ENCODE measurements at regions not wholly inside any gene's neighbourhood (a gene's known extent, or its start where the extent isn't known, plus 50 kb on each side); places are given as distances from the start of the nearest gene placed in this dataset.

DNA sequence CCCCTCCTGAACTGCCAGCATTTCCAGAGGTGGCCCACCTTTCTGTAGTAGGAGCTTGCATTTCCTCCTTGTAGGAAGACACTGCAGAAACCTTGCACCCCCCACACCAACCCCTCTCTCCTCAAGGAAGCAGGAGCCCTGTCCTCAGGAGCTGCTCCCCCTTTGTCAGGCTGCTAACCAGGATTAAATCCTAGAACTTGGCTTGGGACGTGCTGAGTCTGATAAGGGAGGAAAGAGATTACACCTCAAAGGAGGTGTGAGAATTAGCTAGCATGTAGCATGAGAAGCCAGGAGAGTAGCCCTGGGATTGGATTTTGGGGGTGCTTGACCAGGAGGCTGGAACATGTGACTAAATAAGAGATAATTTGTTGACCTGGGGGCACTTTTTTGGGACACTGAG is 119.8 kb upstream of the ALDH1B1 start:
- no peak for DNase-seq (ENCODE audit: low read depth)
- H3K36me3 ChIP-seq (ENCODE audit: control insufficient read depth, insufficient read depth, low read length): no peaks in the 10 kb centered on the region
- peaks cover 4% of the 10 kb centered on the region for H3K27me3 ChIP-seq (ENCODE audit: control insufficient read depth, insufficient read depth, low read length)
- no peak for TF ChIP-seq CTCF (IDR thresholded peaks at IDR 0.05; ENCODE audit: insufficient read depth, low read length, poor library complexity, severe bottlenecking)
- H3K4me3 ChIP-seq (ENCODE audit: low read depth, low read length): no peak overlapping the region

GRCh38 chr9:38271666-38272241 is 120.7 kb upstream of the ALDH1B1 start:
- Histone ChIP-seq H3K36me3 (ENCODE audit: control insufficient read depth, insufficient read depth, low read length) (no peaks in the 10 kb centered on the region), H3K27me3 (ENCODE audit: control insufficient read depth, insufficient read depth, low read length) (peaks cover 4% of the 10 kb centered on the region), H3K4me3 (ENCODE audit: low read depth, low read length) (no peak overlapping the region)
- no peak for TF ChIP-seq CTCF (IDR thresholded peaks at IDR 0.05; ENCODE audit: insufficient read depth, low read length, poor library complexity, severe bottlenecking)
- no peak for DNase-seq (ENCODE audit: low read depth)

DNA sequence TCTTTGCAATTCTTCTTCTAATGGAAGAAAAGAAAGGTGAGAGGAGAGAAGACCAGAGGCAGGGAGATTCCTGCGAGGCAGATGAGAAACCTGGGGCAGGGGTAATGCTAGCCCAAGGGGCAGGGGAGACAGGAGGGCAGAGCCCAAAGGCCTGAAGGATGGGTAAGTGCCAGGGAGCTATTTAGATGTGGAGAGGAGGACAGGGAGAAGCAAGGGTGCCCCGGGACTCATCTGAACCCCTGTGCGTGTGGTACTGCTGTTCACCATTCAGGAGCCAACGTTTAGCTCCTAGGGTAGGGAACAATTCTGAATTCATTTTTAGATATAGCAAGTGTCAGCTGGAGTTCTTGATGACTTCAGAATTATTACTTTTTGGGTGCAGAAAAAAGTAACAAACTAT is 122.7 kb upstream of the ALDH1B1 start:
- H3K27me3 ChIP-seq (ENCODE audit: control insufficient read depth, insufficient read depth, low read length): peaks cover 4% of the 10 kb centered on the region
- no peaks in the 10 kb centered on the region for H3K36me3 ChIP-seq (ENCODE audit: control insufficient read depth, insufficient read depth, low read length)
- no peak for DNase-seq (ENCODE audit: low read depth)
- TF ChIP-seq CTCF (IDR thresholded peaks at IDR 0.05; ENCODE audit: insufficient read depth, low read length, poor library complexity, severe bottlenecking): no peak
- H3K4me3 ChIP-seq (ENCODE audit: low read depth, low read length): no peak overlapping the region

DNA sequence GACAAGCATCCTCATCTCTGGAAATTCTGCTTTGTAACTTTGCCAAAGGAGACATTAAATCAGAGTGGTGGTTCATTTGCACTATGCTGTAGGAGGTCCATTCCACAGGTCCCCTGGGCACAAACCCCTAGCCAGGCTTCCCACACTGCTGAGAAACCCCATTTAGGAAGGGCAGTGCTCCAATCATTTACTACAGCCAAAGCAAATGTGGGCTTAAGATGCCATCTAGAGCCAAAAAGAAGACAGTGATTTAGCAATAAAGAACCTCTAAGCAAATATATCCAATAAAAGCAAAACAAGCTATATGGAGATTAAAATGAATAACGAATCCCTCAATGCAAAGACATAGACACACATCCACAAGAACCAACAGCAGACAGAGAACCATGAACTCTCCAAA is 129.0 kb upstream of the ALDH1B1 start:
- no peak for DNase-seq (ENCODE audit: low read depth)
- no peaks in the 10 kb centered on the region for H3K27me3 ChIP-seq (ENCODE audit: control insufficient read depth, insufficient read depth, low read length)
- no peaks in the 10 kb centered on the region for H3K36me3 ChIP-seq (ENCODE audit: control insufficient read depth, insufficient read depth, low read length)
- peak; percentile 17 for TF ChIP-seq CTCF (IDR thresholded peaks at IDR 0.05; ENCODE audit: insufficient read depth, low read length, poor library complexity, severe bottlenecking)
- no peak overlapping the region for H3K4me3 ChIP-seq (ENCODE audit: low read depth, low read length)

DNA sequence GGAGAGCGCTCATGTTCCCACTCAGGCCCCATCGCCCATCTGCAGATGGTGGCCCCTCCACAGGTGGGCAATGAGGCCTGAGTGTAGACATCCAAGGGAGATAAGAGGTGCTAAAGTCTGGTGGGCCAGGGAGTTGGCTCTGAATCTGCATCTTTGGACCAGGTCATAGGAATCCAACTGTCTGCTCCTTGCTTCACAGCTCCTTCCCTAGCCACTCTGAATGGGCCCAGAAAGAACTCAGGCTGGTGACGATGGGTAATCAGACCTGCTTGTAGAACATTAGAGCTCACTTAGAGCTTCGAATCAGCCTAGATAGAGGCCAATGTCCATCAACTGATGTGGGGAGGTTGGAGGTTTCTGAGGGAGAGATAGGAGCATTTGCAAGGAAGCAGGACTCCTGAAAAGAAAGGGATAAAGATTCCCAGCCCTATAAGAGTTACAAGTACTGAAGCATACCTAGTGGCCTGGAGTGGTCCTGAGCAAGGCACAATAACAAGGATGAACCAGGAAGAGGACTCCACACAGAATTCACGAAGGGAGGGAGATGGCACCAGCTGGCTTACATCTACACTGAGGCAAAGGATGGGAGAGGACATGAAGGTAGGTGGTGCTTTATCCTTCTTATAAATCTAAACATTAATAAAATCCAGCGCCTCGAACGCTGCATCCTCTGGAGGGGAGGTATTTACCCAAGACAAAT is 132.8 kb upstream of the ALDH1B1 start:
- Histone ChIP-seq H3K36me3 (ENCODE audit: control insufficient read depth, insufficient read depth, low read length) (no peaks in the 10 kb centered on the region), H3K27me3 (ENCODE audit: control insufficient read depth, insufficient read depth, low read length) (no peaks in the 10 kb centered on the region), H3K4me3 (ENCODE audit: low read depth, low read length) (no peak overlapping the region)
- TF ChIP-seq CTCF (IDR thresholded peaks at IDR 0.05; ENCODE audit: insufficient read depth, low read length, poor library complexity, severe bottlenecking): no peak
- DNase-seq (ENCODE audit: low read depth): no peak

GRCh38 chr9:38259056-38259455 is 133.4 kb upstream of the ALDH1B1 start:
- DNase-seq (ENCODE audit: low read depth): no peak
- Histone ChIP-seq H3K4me3 (ENCODE audit: low read depth, low read length) (no peak overlapping the region), H3K36me3 (ENCODE audit: control insufficient read depth, insufficient read depth, low read length) (no peaks in the 10 kb centered on the region), H3K27me3 (ENCODE audit: control insufficient read depth, insufficient read depth, low read length) (no peaks in the 10 kb centered on the region)
- TF ChIP-seq CTCF (IDR thresholded peaks at IDR 0.05; ENCODE audit: insufficient read depth, low read length, poor library complexity, severe bottlenecking): no peak
